H1 (cell line): ENCODE measurements at regions not wholly inside any gene's neighbourhood (a gene's known extent, or its start where the extent isn't known, plus 50 kb on each side); places are given as distances from the start of the nearest gene placed in this dataset.

Experiments
- CTCF ChIA-PET: fragments of 300-600 bp; sonication (Branson Sonifier 250); formaldehyde crosslinking; loops from one replicate; lab custom pipeline; 2021; ENCODE audit not compliant: partially characterized antibody; lab: Charles Lee
- POLR2A ChIA-PET: fragments of 300-600 bp; sonication (Branson Sonifier 250); formaldehyde crosslinking; loops from one replicate; lab custom pipeline; 2021; ENCODE audit warnings: inconsistent platforms; ENCODE audit not compliant: partially characterized antibody; lab: Charles Lee
- DNase-seq, 2 experiments: peaks; one replicate each; pipeline versions ENCODE4 v3.0.0 to v3.0.0-alpha.2; 2010 to 2022; ENCODE audit warnings: low spot score in 2 of 2, low read depth in 1 of 2, mixed read lengths in 1 of 2
- FAIRE-seq: peaks from 2 replicates; lab custom pipeline; 2011; peaks lifted over from hg19 to GRCh38; lab: Jason Lieb, UNC
- H2AFZ ChIP-seq: 2 replicates; pipeline ENCODE4 v1.8.1; 2012; ENCODE audit warnings: low read length, inconsistent platforms
- H2AK5ac ChIP-seq: 2 replicates; pipeline ENCODE4 v1.6.1; 2013; ENCODE audit warnings: low read depth, low read length
- H2BK120ac ChIP-seq: replicated peaks from 2 replicates; pipeline ENCODE3; 2013; ENCODE audit warnings: low read depth, low read length, inconsistent platforms
- H2BK12ac ChIP-seq: 2 replicates; pipeline ENCODE4 v1.6.1; 2013; ENCODE audit warnings: low read depth, low read length
- H2BK15ac ChIP-seq: 2 replicates; pipeline ENCODE4 v1.6.1; 2013; ENCODE audit warnings: low read length
- H2BK20ac ChIP-seq: 2 replicates; pipeline ENCODE4 v1.6.1; 2013; ENCODE audit warnings: low read length
- H2BK5ac ChIP-seq: 2 replicates; pipeline ENCODE4 v1.6.1; 2013; ENCODE audit warnings: low read depth, low read length
- H3K14ac ChIP-seq: 2 replicates; pipeline ENCODE4 v1.6.1; 2013; ENCODE audit warnings: inconsistent platforms; ENCODE audit not compliant: insufficient read length
- H3K18ac ChIP-seq: 2 replicates; pipeline ENCODE4 v1.6.1; 2013; ENCODE audit warnings: low read length; ENCODE audit errors: extremely low read depth
- H3K23ac ChIP-seq: 2 replicates; pipeline ENCODE4 v1.6.1; 2013; ENCODE audit warnings: inconsistent platforms; ENCODE audit not compliant: insufficient read length
- H3K23me2 ChIP-seq: 2 replicates; pipeline ENCODE4 v1.6.1; 2013; ENCODE audit warnings: low read depth, low read length
- H3K27ac ChIP-seq: 2 replicates; pipeline ENCODE4 v1.6.1; 2011; ENCODE audit warnings: low read depth, low read length, inconsistent platforms
- H3K27me3 ChIP-seq, 4 experiments: replicated peaks in 1 of 4; 1 replicate in 1 of 4; 2 replicates in 3 of 4; pipeline versions ENCODE4 v1.6.1 to v1.8.1; 2011 to 2013; ENCODE audit warnings: low read length in 3 of 4, mild to moderate bottlenecking in 3 of 4, inconsistent platforms in 2 of 4, mixed read lengths in 2 of 4, moderate library complexity in 1 of 4; ENCODE audit not compliant: control insufficient read depth in 3 of 4, insufficient read depth in 3 of 4; ENCODE audit errors: extremely low read depth in 1 of 4
- H3K36me3 ChIP-seq, 4 experiments: 2 replicates each; pipeline versions ENCODE4 v1.6.1 to v1.8.1; 2011 to 2013; ENCODE audit warnings: mild to moderate bottlenecking in 4 of 4, low read length in 3 of 4, moderate library complexity in 2 of 4, control low read depth in 1 of 4, inconsistent platforms in 1 of 4; ENCODE audit not compliant: insufficient read depth in 4 of 4, control insufficient read depth in 2 of 4
- H3K4ac ChIP-seq: replicated peaks from 2 replicates; pipeline ENCODE3; 2013; ENCODE audit warnings: low read length, low read depth, mixed read lengths, inconsistent platforms; ENCODE audit not compliant: insufficient read length
- H3K4me1 ChIP-seq, 4 experiments: replicated peaks in 1 of 4; 1 replicate in 1 of 4; 2 replicates in 3 of 4; pipeline versions ENCODE4 v1.6.1 to v1.8.1; 2011 to 2013; ENCODE audit warnings: low read length in 3 of 4, inconsistent platforms in 2 of 4, mixed read lengths in 1 of 4; ENCODE audit not compliant: insufficient read depth in 4 of 4, control insufficient read depth in 3 of 4
- H3K4me2 ChIP-seq, 2 experiments: 2 replicates each; pipeline versions ENCODE4 v1.6.1 to v1.8.1; 2011 to 2013; ENCODE audit warnings: low read depth in 2 of 2, low read length in 2 of 2, control low read depth in 1 of 2, inconsistent platforms in 1 of 2, mild to moderate bottlenecking in 1 of 2; ENCODE audit not compliant: insufficient read depth in 1 of 2
- H3K4me3 ChIP-seq, 4 experiments: fragments of 200-600, 300-600 bp in 1 of 4; sonication (generic), shearing (Covaris generic), sonication (Bioruptor Twin) in 1 of 4; 2 replicates each; pipeline versions ENCODE4 v1.5.1 to v1.8.1; 2011 to 2016; ENCODE audit warnings: low read length in 4 of 4, low read depth in 3 of 4, control low read depth in 2 of 4, inconsistent platforms in 2 of 4, mild to moderate bottlenecking in 2 of 4, mixed read lengths in 1 of 4, moderate library complexity in 1 of 4; ENCODE audit not compliant: insufficient read depth in 2 of 4; ENCODE audit errors: extremely low read depth in 1 of 4
- H3K56ac ChIP-seq: replicated peaks from 2 replicates; pipeline ENCODE3; 2013; ENCODE audit warnings: low read depth, mild to moderate bottlenecking, mixed read lengths, low read length, inconsistent platforms; ENCODE audit not compliant: insufficient read length
- H3K79me1 ChIP-seq: 2 replicates; pipeline ENCODE4 v1.6.1; 2013; ENCODE audit warnings: low read depth, low read length, control low read depth
- H3K79me2 ChIP-seq, 2 experiments: 2 replicates each; pipeline versions ENCODE4 v1.6.1 to v1.8.1; 2012 to 2013; ENCODE audit warnings: low read length in 2 of 2, mild to moderate bottlenecking in 2 of 2, inconsistent platforms in 1 of 2; ENCODE audit not compliant: insufficient read depth in 2 of 2, control insufficient read depth in 1 of 2
- H3K9ac ChIP-seq, 4 experiments: replicated peaks in 1 of 4; 1 replicate in 1 of 4; 2 replicates in 3 of 4; pipeline versions ENCODE4 v1.6.1 to v1.8.1; 2011 to 2013; ENCODE audit warnings: low read depth in 3 of 4, low read length in 3 of 4, control low read depth in 2 of 4, mild to moderate bottlenecking in 2 of 4, moderate library complexity in 2 of 4, inconsistent platforms in 1 of 4; ENCODE audit errors: extremely low read depth in 1 of 4
- H3K9me3 ChIP-seq, 2 experiments: 2 replicates each; pipeline versions ENCODE4 v1.6.1 to v1.8.1; 2012 to 2013; ENCODE audit warnings: mild to moderate bottlenecking in 2 of 2, moderate library complexity in 2 of 2, control low read depth in 1 of 2, inconsistent platforms in 1 of 2, low read depth in 1 of 2, low read length in 1 of 2, mixed read lengths in 1 of 2; ENCODE audit not compliant: insufficient read depth in 2 of 2
- H4K20me1 ChIP-seq, 2 experiments: replicated peaks in 1 of 2; 2 replicates each; pipeline versions ENCODE3 to v1.8.1; 2011 to 2013; ENCODE audit warnings: inconsistent platforms in 2 of 2, low read length in 2 of 2, mild to moderate bottlenecking in 1 of 2; ENCODE audit not compliant: insufficient read depth in 2 of 2, control insufficient read depth in 1 of 2
- H4K5ac ChIP-seq: 2 replicates; pipeline ENCODE4 v1.6.1; 2013; ENCODE audit warnings: low read length, low read depth, mixed read lengths, inconsistent platforms; ENCODE audit not compliant: insufficient read length
- H4K8ac ChIP-seq: 2 replicates; pipeline ENCODE4 v1.8.0; 2013; ENCODE audit warnings: mild to moderate bottlenecking, moderate library complexity, low read length, inconsistent platforms; ENCODE audit not compliant: insufficient read depth; ENCODE audit errors: extremely low read depth
- H4K91ac ChIP-seq: replicated peaks from 2 replicates; pipeline ENCODE3; 2013; ENCODE audit warnings: low read length, mixed read lengths, inconsistent platforms; ENCODE audit not compliant: insufficient read length
- HDAC6 ChIP-seq: IDR thresholded peaks from one replicate; pipeline ENCODE4 v1.7.1; 2012; ENCODE audit warnings: low read depth, mild to moderate bottlenecking, inconsistent platforms, low read length, moderate library complexity
- MAFK ChIP-seq: IDR thresholded peaks from 2 replicates; pipeline ENCODE4 v1.6.1; 2012; ENCODE audit warnings: low read depth, mild to moderate bottlenecking, improper control_type of control experiment, low read length
- NANOG ChIP-seq: IDR thresholded peaks from 2 replicates; pipeline ENCODE4 v1.6.1; 2011; ENCODE audit warnings: low read length, low read depth, mild to moderate bottlenecking, inconsistent platforms; ENCODE audit not compliant: insufficient read depth, poor library complexity, severe bottlenecking
- WGBS, 2 experiments: shearing (Covaris generic) in 1 of 2; methylation state at CpG; one replicate each; pipeline versions ENCODE4 v1.1.6 to v1.1.7; 2013 to 2015; ENCODE audit warnings: low lambda C conversion rate in 2 of 2, mixed read lengths in 2 of 2, inconsistent platforms in 1 of 2, low coverage in 1 of 2, missing lambda C conversion rate in 1 of 2; ENCODE audit not compliant: insufficient replicate concordance in 2 of 2, insufficient coverage in 1 of 2, insufficient read length in 1 of 2; ENCODE audit errors: extremely low coverage in 1 of 2, missing lambda C conversion rate in 1 of 2; 5-methylcytosine and 5-hydroxymethylcytosine counted together

DNA sequence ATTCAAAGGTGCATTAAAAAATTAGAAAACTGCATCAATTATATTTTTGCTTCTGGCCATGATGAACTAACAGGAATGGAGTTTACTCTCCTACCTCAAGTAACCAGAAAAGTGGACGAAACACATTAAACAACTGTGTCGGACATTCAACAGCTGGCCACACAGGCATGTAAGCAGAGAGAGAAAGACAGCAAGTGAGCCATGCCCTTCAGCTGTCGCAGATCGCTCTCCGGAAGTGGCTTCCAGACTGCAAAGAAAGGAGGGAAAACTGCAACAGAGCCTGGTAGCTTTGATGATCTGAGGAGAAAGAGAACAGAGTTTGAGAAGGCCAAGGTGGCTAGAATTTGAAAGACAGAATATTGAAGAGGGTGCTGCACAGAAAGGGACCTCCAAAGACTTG is 557.2 kb downstream of the MATN1 start:
- Histone ChIP-seq H4K5ac (no peak overlapping the region), H3K27ac (no peak overlapping the region)
- no peak for FAIRE-seq

More for the DNA sequence above, 557.2 kb downstream of the MATN1 start:
- H3K27me3 ChIP-seq, result no peaks in the 10 kb centered on the region
- no peak overlapping the region for H3K9ac ChIP-seq
- POLR2A ChIA-PET, result no interaction called here
- no peaks in the 10 kb centered on the region for H3K79me1 ChIP-seq
- H2BK5ac ChIP-seq, result no peak overlapping the region
- H3K23me2 ChIP-seq, result no peaks in the 10 kb centered on the region
- 88% methylated on average over 5 of the region's 5 CpGs; no CpG with 5 or more reads in 1 of the 2 experiments for WGBS, 2 experiments
- no peak overlapping the region for H3K4me2 ChIP-seq
- CTCF ChIA-PET, result no interaction called here
- H4K20me1 ChIP-seq, result no peaks in the 10 kb centered on the region
- H3K56ac ChIP-seq, result no peak overlapping the region
- TF ChIP-seq MAFK (no peak), NANOG (no peak), HDAC6 (no peak)
- TF ChIP-seq, all 59 proteins: peak for 0
- Histone ChIP-seq H2AK5ac (no peak overlapping the region), H2BK12ac (no peak overlapping the region), H3K23ac (no peak overlapping the region), H2AFZ (0 out of 2 replicates have a peak overlapping the region, but pooled peaks have one; percentile 7), H3K4me3 (no peak overlapping the region), H3K4ac (no peak overlapping the region), H3K79me2 (no peaks in the 10 kb centered on the region), H3K14ac (no peak overlapping the region), H3K18ac (no peak overlapping the region), H2BK120ac (no peak overlapping the region), H3K9me3 (no peaks in the 10 kb centered on the region), H4K91ac (no peak overlapping the region), H3K36me3 (no peaks in the 10 kb centered on the region), H4K8ac (no peak overlapping the region), H2BK15ac (no peak overlapping the region), H2BK20ac (no peak overlapping the region), H3K4me1 (peaks cover 0 to 2% (median 0%) of the 10 kb centered on the region in 4 experiments; a peak in 1 of 7 replicates)
- no peak for DNase-seq
